ENCODE measurements at regions not wholly inside any gene's neighbourhood (a gene's known extent, or its start where the extent isn't known, plus 50 kb on each side); places are given as distances from the start of the nearest gene placed in this dataset.

DNA sequence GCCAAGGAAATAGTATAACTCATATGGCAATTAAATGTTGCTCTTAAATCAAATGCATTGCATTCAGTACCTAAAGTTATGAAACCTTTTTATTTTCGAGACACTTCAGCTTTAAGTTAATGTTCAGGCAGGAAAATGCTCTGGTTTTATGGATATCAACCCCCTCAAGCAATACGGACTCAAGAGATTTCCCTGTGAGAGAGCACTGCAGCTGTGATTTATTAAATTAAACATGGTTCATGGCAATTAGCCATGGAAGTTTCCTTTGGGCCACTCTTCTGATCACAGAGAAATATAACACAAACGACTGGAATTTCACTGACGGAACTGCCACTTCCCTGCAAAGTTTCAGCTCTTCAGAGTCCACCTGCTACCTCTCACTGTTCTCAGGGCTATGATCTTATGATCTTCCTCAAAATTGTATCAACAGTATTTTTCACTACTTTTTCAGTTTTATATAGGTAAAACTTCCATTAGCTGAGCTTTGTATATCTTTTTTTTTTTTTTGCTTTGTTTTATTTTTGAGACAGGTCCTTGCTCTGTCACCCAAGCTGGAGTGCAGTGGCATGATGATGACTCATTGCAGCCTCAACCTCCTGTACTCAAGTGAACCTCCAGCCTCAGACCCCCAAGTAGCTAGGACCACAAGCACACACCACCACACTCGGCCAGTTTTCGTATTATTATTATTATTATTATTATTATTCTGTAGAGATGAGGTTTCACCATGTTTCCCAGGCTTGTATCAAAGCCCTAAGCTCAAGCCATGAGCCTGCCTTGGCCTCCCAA, 923.1 kb upstream of the TMPRSS15 start:
- Histone ChIP-seq H3K4me3 (ENCODE audit: low read depth, low read length) (no peak overlapping the region), H3K27me3 (ENCODE audit: control insufficient read depth, insufficient read depth, low read length) (no peaks in the 10 kb centered on the region), H3K36me3 (ENCODE audit: control insufficient read depth, insufficient read depth, low read length) (no peaks in the 10 kb centered on the region)
- no peak for DNase-seq (ENCODE audit: low read depth)
- TF ChIP-seq CTCF (IDR thresholded peaks at IDR 0.05; ENCODE audit: insufficient read depth, low read length, poor library complexity, severe bottlenecking) = no peak

DNA sequence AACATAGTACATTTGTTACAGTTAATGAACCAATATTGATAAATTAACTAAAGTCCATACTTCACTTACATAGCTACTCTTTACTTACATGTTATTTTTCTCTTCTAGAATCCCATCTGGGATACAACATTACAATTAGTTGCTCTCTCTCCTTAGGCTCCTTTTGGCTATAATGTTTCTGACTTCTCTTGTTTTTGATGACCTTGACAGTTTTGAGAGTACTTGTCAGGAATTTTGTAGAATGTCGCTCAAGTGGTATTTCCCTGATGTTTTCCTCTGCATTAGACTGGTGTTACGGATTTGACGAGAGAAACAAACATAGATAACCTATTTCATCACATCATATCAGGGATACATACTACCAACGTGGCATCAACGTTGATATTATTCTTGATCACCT, 925.4 kb upstream of the TMPRSS15 start:
- H3K27me3 ChIP-seq (ENCODE audit: control insufficient read depth, insufficient read depth, low read length) = no peaks in the 10 kb centered on the region
- TF ChIP-seq CTCF (IDR thresholded peaks at IDR 0.05; ENCODE audit: insufficient read depth, low read length, poor library complexity, severe bottlenecking) = no peak
- H3K36me3 ChIP-seq (ENCODE audit: control insufficient read depth, insufficient read depth, low read length) = no peaks in the 10 kb centered on the region
- no peak for DNase-seq (ENCODE audit: low read depth)
- no peak overlapping the region for H3K4me3 ChIP-seq (ENCODE audit: low read depth, low read length)

GRCh38 chr21:19340303-19340702, 936.7 kb upstream of the TMPRSS15 start:
- H3K36me3 ChIP-seq (ENCODE audit: control insufficient read depth, insufficient read depth, low read length) = no peaks in the 10 kb centered on the region
- H3K27me3 ChIP-seq (ENCODE audit: control insufficient read depth, insufficient read depth, low read length) = no peaks in the 10 kb centered on the region
- no peak overlapping the region for H3K4me3 ChIP-seq (ENCODE audit: low read depth, low read length)
- no peak for DNase-seq (ENCODE audit: low read depth)
- TF ChIP-seq CTCF (IDR thresholded peaks at IDR 0.05; ENCODE audit: insufficient read depth, low read length, poor library complexity, severe bottlenecking) = no peak

DNA sequence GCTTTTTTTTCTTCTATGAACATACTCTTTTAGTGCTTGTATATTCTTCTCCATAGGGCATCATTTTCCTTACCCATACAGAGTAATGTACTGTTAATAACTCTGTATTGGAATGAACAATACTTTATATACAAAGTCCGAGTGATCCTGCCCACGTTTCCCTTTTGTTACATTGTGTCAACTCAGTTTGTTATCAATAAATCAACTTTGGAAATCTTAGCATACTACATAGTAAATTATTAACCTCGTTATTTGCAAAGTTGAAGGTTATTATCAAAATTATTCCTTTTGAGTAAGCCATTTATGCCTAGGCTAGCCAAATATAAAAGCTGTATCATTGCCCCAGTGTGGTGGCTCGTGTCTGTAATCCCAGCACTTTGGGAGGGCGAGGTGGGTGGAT, 937.4 kb upstream of the TMPRSS15 start:
- Histone ChIP-seq H3K36me3 (ENCODE audit: control insufficient read depth, insufficient read depth, low read length) (no peaks in the 10 kb centered on the region), H3K4me3 (ENCODE audit: low read depth, low read length) (no peak overlapping the region), H3K27me3 (ENCODE audit: control insufficient read depth, insufficient read depth, low read length) (no peaks in the 10 kb centered on the region)
- no peak for TF ChIP-seq CTCF (IDR thresholded peaks at IDR 0.05; ENCODE audit: insufficient read depth, low read length, poor library complexity, severe bottlenecking)
- DNase-seq (ENCODE audit: low read depth) = no peak

- Histone ChIP-seq H3K4me3 (ENCODE audit: low read depth, low read length) (no peak overlapping the region), H3K36me3 (ENCODE audit: control insufficient read depth, insufficient read depth, low read length) (no peaks in the 10 kb centered on the region), H3K27me3 (ENCODE audit: control insufficient read depth, insufficient read depth, low read length) (no peaks in the 10 kb centered on the region)
- no peak for DNase-seq (ENCODE audit: low read depth)
- no peak for TF ChIP-seq CTCF (IDR thresholded peaks at IDR 0.05; ENCODE audit: insufficient read depth, low read length, poor library complexity, severe bottlenecking)
Observed at GRCh38 chr21:19343711-19344110, 940.1 kb upstream of the TMPRSS15 start.

- Histone ChIP-seq H3K4me3 (ENCODE audit: low read depth, low read length) (no peak overlapping the region), H3K27me3 (ENCODE audit: control insufficient read depth, insufficient read depth, low read length) (no peaks in the 10 kb centered on the region), H3K36me3 (ENCODE audit: control insufficient read depth, insufficient read depth, low read length) (no peaks in the 10 kb centered on the region)
- DNase-seq (ENCODE audit: low read depth) = no peak
- no peak for TF ChIP-seq CTCF (IDR thresholded peaks at IDR 0.05; ENCODE audit: insufficient read depth, low read length, poor library complexity, severe bottlenecking)
Observed at GRCh38 chr21:19350286-19350685, 946.7 kb upstream of the TMPRSS15 start.
